ENCODE measurements at regions not wholly inside any gene's neighbourhood (a gene's known extent, or its start where the extent isn't known, plus 50 kb on each side); places are given as distances from the start of the nearest gene placed in this dataset.

DNA sequence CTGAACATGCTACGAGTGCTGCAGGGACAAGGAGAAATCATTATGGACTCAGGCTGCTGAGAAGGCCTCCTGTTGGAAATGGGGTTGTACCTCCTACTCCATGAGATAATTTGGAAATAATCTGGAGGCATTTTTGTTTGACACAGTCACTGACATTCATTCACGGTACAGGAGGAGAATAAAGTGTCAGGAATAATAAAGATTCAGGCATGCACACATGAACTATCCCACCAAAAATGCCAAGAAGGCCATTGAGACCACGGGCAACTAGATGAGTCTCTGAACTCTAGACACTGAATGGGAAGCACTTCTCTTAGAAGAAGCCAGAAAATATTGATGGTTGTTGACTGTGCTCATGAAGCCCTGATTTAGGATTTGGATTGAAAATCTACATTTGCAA lies 220.9 kb upstream of the HABP2 start:
- no peak for DNase-seq

DNA sequence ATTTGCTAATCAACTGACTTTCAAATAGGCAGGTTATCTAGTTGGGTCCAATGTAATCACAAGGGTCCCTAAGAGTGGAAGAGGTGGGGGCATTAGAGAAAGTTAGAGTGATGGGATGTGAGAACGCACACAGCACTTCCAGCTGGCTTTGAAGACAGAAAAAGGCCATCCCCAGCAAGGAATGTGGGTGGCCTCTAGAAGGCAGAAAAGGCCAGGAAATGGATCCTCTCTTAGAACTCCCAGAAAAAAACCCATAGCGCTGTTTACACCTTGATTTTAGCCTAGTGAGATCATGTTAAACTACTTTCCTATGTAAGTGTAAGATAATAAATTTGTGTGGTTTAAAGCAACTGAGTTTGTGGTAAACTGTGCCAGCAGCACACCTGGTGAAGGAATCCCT lies 219.5 kb upstream of the HABP2 start:
- DNase-seq, result no peak

DNA sequence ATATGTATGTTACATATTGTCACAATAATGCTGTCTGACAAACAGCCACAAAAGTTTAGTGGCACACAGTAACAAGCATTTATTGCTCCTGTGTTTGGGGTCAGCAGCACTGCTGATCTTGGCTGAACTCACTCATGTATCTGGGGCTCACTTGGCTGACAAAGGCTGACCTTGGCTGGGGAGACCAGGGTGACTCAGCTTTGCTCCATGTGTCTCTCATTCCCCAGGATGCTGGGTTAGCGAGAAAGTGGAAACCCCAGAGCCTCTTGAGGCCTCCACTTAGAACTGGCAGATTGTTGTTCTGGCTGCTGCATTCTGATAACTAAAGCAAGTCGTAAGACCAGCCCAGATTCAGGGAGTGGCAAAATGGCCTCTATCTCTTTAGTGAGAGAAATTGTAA lies 217.3 kb upstream of the HABP2 start:
- DNase-seq, result no peak

DNA sequence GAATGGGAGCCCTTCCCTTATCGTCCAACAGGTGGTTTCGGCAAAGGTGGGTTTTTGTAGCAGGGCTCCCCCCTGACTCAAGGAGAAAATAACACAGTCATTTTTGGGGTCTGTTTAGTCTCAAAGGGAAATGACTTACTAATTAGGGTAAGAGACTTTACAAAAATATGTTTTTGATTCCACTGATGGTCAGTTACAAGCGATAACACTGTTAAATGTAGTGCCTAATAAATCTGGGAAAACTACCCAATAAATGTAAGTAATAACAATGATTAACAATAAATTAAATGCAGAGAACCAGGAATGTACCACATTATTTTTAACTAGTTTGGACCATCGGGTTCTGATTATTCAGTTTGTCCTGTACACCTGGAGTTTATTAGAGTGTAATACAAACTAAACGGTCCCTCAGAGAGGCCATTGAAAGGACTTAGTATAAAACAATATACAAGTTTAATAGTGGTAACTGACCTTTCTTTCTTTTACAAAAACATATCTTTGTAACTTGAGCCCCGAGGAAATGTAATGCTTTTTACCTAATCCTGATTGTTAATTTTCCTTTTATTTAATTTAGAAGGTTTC lies 216.2 kb upstream of the HABP2 start:
- DNase-seq, result no peak

DNA sequence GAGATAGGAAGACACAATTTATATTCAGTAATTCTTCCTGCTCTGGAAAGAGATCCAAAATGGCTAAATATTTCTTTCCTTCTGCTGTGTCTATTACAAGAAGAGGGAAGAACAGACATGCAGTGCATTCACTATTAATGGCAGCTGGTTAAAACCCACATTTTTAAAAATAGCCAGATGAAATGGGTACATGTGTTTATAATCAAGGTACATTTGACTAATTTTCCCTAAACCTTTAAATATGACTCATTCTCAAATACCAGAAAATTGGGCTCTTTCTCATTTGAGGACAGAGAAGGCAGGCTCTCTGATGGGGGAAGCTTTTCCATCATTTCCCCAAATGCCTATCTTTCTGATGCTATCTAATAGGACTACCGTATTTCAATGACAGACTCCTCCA lies 215.7 kb upstream of the HABP2 start:
- DNase-seq, result no peak

DNA sequence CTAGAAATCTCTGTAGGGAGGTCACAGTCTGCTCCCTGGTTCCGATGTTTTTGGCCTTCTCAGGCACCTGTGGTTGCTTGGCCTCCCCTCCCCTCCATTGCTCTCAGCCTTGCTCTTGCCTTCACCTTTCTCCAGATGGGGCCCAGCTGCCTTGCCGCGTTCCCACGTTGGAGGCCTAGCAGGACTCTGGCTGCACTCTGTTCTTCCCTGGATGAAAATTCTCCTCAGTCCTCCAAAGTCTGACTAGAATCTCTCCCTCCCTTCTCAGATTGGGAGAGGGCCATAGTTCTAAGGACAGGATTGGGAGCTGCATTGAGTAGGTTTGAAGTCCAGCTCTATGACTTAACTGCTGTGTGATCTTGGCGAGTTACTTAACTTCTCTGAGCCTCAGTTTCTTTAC lies 213.7 kb upstream of the HABP2 start:
- DNase-seq, result no peak

DNA sequence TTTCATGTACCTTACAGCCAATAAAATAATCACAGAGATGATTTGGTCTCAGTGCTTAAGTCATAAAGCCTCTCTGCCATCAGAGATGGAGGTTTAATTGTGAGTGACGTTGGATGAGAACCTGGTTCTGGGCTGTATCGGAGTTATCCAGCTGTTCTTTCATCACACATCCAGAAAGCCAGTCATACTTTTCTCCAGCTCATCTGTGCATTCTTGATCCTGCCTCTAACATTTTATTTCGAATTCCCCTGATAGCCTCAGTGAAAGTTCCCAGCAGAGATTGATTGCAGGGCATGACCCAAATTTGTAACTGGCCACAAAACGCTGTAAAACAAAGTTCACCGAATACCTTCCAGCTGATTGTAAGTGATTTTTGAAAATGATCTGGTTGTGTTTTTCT lies 212.6 kb upstream of the HABP2 start:
- no peak for DNase-seq

DNA sequence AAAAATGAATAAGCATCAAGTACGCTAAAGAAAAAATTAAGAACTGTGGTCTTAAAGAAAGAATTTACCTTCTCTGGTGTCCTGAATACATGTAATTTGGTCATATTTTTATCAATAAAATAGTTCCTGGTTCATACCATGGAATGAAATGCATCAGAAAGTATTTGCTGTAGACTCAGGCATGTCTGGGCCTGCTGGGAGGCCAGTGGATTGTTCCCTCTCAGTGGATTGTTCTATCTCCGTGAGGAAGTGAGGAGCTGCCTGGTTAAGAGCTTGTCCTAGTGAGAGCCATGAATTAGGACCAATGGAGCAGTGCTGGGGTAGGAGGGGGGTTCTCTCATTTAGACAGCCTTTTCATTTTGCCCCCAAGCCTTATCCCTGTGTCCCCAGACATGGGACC lies 211.7 kb upstream of the HABP2 start:
- DNase-seq, result no peak

DNA sequence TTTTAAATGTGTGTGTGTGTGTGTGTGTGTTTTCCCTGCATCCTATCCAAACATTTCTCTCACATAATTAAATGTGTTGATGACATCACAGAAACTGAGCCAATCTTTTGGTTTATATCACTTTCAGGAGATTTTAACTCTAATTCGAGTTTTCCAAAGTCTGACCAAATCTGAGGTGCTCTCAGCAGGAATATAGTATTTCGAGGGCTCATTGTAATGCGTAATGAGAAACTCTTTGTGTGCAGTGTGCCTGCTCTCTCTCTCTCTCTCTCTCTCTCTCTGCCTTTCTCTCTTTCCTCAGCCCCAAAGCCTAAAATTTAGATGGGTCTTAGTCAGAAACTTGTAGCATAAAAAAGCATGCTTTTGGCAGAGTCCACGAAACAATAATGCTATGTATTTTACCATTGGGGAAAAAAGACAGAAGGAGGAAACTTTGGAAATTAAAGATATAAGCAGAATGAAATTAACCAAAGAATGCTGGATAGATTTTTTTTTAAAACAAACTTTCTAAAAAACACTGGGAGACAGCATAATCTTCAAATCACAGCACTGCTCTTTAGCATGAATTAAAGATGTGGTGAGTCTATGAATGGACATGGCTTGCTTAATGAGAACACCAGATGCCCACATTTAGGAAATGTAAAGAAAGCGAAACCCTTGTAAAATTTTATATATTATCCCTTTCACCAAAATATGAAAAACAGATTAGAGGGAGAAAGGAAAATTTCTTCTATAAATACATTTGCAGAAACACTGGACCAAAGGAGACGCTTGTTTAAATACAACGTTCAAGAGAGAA lies 206.8 kb upstream of the HABP2 start:
- no peak for DNase-seq

DNA sequence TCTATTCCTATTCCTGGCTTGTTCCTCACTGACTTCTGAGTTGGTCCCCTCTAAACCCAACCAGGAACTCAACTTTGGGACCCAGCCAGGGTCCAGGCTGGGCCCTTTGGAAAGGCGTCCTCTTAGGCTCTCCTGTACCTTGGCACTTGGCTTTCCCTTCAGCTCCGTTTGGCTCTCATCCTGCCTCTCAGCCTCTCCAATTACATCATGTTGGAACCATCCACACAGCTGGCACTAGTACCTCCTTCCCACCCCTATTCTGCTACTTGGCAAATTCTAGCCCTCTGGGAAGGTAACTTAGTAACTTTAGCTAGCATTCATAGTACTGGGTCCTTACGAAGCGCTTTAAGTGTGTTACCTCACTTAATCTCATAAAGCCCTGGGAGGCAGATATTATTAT lies 205.3 kb upstream of the HABP2 start:
- DNase-seq, result no peak

DNA sequence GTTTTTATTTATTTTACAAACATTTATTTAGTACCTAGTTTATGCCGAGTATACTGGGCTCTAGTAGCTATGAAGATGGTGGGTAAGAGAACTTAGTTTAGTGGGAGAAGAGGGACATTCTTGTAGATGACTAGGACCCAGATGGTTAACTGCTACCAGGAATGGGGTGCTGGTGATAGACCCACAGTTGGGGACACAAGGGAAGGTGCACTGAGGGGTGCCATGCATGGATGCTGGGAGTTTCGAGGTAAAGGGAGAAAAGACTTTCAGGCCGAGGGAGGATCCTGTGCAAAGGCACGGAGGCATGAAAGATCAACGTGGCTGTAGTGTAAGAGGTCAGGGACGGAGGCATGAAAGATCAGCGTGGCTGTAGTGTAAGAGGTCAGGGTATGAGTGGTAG lies 204.2 kb upstream of the HABP2 start:
- DNase-seq, result no peak

DNA sequence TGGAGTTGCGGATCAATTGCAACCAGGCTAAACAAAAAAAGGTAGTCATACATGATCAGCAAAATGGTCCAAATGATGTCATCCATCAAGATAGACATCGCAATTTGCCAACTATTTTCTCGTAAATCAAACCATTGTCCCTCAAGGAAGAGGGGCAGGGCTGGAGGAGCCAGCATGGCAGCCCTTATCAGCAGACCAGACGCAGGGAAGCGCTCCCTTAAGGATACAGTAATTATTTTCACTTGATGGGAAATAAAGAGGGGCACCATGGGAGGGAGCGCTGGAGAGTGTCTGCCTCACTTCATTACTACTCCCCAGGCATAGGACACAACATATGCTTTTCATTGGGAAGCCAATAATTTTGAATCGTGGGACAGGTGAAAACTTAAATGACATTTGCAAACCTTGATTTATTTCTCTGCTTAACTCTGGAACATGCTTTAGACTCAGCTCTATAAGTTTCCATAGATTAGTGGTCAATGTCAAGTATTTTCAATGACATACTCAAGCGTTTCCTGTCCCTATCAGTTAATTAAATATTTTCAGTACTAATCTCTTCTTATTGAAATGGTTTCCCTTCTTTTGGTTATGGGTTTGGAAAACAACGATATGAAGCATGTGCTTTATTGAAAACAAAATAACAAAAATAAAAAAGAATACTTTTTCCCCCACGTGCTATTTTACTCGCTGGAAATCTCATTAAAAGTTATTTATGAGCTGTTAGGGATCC lies 202.4 kb upstream of the HABP2 start:
- no peak for DNase-seq

DNA sequence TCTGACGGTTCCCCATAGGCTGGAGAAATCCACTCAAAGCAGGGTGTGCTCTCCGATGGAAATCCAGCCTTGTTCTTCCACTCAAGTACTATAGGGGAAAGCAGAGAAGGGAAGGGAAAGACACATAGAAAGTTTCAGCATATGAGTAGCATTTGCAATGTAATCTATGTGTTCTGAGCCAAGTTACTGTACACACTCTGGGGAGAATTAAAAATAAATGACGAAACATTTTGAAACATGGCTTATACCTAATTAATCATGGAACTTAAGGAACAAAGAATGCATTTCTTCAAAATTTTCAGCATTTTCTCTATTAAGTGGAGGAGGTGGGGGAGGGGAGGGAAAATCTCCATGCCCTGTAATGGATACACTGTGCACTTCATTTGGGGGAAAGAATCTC lies 198.1 kb upstream of the HABP2 start:
- DNase-seq, result no peak

DNA sequence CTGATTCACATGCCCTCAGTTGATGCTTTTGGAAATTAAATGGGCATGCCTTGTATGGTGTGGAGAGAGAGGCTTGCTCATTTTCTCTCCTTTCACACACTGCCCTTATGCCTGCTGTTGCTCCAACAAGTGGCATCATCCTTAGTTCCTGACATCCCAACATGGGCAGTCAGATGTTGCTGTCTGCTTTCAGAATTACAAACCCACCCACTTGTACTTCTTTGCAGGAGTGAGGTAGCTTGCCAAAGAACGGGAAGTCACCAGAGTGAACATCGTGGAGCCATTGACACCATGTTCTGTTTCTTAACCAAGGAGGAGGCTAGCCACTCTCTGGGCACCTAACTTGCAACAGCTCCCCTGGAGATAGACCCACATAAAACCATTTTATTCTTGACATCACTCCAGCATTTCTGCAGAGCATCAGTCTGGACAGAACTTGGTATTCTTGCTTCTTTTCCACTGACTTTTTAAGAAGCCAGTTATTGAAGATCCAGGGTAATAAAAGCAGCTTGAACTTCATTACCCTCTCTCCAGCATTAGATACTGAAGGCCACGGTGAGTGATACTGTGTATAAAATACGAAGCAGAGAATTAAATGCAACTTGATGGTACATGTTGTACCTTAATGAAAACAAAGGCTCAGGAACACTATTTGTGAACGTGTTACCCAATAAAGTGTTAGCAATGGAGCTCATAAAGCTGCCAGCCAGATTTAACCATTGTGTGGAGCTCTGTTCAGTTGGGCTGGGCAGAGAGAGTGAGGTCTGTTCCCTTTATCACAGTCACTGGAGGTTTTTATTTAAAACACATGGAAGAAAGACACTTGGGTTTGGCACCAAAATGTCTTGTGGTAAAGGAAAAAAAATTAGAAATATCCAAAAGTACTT lies 195.8 kb upstream of the HABP2 start:
- DNase-seq, result no peak

DNA sequence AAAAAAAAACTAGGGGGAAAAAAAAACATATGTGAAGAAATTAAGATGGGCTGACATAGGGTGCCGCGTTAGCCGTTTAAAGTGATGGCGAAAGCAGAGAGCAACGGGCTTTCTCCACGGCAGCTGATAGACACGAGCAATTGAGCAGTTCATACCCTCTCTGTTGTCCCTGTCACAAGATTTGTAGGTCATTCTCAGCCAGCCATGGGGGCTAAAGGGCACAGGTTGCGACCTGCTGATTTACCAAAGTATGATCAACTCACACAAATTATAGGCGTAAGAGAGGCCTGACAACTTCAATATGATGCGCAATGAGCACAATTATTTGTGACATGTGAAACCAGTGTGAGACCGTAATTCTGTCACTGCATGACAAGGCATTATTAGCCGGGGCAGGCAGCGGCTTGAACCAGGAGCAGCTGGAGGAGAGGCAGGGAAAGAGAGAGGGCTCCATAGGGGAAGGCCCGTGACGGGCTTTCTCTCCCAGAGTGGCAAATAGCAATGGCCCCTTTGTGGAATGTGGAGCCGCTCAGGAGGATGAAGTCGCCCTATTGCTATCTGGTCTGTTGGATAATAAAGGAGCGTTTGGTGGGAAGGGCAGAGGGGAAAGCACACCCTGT lies 195.1 kb upstream of the HABP2 start:
- DNase-seq, result no peak

DNA sequence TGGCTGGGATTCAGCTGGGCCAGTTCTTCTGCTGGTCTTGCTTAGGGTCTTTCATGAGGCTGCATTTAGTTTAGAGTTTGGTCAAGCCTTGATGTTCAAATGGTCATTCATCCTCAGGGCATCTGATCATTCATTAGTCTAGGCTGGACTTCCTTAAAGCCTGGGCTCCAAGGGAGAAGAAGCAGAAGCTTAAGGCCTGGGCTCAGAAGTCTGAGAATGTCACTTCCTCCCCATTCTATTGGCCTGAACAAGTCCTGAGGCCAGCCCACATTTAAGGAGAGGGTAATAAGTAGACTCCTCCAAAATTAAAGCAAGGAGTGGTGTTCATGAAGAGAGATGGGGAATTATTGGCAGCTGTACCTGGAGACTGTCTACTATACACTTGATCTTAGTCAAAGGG lies 193.2 kb upstream of the HABP2 start:
- no peak for DNase-seq

DNA sequence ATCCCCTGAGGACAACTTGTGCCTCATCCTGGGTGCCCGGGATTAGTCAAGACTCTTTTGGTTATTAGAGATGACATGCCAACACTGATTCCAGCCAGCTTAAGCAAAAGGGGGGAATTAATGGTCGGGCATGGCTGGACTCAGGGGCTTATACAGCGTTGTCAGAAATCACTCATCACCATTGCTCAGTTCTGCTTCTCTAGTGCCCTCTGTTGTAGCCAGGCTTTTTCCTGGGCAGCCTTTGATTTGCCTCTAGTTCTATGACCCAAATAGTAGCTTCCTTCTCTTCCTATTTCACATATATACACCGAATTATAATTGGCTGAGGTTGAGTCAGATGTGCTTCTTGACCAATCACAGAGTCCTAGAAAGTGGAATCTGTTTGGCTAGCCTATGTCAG lies 192.0 kb upstream of the HABP2 start:
- no peak for DNase-seq

DNA sequence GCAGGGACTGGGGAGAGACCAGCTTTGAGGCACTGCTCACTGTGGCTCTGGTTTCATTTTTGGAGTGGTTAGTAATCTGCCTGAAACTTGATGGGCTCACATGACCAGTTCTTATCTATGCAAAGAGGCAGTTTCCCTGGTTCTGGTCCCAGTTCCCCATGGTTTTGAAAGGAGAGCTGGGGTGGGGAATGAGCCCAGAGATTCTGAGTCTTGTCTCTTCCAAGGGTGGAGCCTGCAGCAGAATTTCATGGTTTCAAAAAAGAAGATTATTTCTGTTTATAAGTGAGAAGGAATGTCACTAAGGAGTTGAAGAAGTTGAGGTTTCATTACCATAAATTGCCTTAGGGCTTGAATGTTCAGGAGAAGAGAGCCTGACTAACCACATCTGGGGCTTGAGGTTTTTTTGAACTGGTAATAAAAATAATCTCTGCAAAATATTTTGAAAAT lies 190.2 kb upstream of the HABP2 start:
- DNase-seq, result no peak

DNA sequence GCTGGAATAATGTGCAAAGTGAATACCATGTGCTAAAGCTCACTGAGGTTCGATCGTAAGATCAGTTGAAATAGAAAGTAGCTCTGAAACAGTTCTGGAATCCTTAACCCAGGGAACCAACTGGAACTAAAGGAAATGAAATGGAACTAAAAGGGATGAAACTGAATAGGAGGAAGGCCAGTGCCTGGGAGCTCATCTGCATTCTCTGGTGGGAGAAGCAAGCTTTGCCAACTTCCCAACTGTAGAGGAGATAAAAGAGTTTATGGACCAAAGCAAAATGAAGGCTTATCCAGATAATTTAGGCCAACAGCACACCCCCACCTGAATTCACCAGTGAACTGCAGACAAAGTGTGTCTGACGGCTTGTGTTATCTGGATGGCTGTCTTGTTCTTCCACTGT lies 188.6 kb upstream of the HABP2 start:
- DNase-seq, result no peak

DNA sequence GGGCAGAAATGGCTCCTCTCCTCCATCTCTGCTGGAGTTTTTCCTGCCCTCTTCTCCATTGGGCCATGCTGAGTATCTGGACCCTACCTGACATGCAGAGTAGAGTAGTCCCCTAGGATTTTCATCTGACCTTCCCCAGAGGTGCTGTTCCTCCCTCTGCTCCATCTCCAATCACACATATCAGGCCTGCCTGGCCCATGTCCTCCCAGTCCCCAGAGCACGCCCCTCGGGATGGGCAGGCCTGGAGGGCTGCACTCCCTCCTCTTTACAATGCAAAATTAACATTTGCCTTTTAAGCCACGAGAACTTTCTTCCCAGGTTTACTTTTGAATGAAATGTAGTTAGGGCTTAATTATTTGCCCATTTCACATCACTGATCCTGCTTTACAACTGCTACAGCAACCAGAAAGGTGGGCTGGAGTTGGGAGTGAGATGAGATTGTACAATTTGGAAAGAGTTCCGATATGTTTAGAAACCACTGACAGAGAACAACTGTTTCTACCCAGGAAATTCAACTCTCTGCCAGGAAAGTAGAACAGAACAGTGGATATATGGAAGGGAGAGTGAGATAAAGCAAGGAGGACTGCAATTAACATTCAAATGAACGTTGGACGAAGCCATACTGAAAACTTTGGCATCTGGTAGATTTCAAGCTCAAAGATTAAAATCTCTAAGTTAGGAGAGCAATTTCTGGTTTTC lies 184.0 kb upstream of the HABP2 start:
- no peak for DNase-seq

DNA sequence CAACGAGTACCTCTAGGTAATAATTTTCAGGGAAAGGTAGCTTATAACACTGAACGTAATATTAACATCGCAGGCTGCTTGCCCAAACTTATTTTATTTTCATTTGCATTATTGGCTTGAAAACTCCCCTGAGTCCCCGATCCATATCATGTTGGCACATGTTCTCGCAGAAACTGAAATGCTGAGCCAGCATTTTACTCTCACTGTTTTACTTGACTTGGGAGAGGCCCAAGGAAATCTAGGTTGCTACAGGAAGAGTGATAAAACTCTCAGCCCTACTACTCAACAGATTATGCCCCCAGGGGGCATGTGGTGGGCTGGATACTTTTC lies 183.5 kb upstream of the HABP2 start:
- no peak for DNase-seq

DNA sequence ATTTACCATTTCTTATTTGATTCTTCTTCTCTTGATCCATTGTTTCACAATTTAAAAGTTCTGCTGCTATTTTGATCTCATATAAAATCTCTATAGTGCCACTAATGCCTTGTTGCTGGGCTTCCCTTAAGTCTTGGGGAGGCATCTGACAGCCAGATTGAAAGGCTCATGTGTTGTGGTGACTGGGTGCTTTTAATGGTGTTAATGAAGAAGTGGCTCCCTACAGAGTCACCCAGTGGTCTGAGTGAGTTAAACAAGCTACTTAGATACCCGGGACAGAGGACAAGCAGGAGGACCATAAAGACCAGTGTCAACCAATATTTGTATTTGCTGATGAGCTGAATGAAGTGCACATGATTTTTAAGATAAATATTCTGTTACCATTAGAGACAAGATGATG lies 176.4 kb upstream of the HABP2 start:
- DNase-seq, result no peak

Measured in NCI-H2107 (cell line).